ENCODE measurements at regions not wholly inside any gene's neighbourhood (a gene's known extent, or its start where the extent isn't known, plus 50 kb on each side); places are given as distances from the start of the nearest gene placed in this dataset.

GRCh38 chr1:88141499-88142074, 542.5 kb upstream of the PKN2 start:
- TF ChIP-seq EZH2 (IDR thresholded peaks at IDR 0.05; ENCODE audit: borderline replicate concordance, control insufficient read depth, low read depth, low read length) (no peak), MAX (IDR thresholded peaks at IDR 0.05; ENCODE audit: low read depth, low read length) (no peak), IRF4 (IDR thresholded peaks at IDR 0.05; ENCODE audit: low read depth, low read length) (no peak)

All from GM12878 (cell line).